Stimulated activated CD8-positive, alpha-beta memory T cell treated with anti-CD3 and anti-CD28 coated beads, Interleukin-2, amount 100 ng/mL, for 48 hours (primary cell): ENCODE measurements at regions not wholly inside any gene's neighbourhood (a gene's known extent, or its start where the extent isn't known, plus 50 kb on each side); places are given as distances from the start of the nearest gene placed in this dataset.
"Not testable (repeated sequence)": the region's sequence is repeated elsewhere in the genome, so short reads cannot be mapped to it uniquely, and the experiment has no call there.

Experiments used
- DNase-seq, 2 donors: peaks; one replicate each; pipeline ENCODE4 v3.0.0-alpha.2; 2020; ENCODE audit warnings: low read depth in 2 of 2

DNA sequence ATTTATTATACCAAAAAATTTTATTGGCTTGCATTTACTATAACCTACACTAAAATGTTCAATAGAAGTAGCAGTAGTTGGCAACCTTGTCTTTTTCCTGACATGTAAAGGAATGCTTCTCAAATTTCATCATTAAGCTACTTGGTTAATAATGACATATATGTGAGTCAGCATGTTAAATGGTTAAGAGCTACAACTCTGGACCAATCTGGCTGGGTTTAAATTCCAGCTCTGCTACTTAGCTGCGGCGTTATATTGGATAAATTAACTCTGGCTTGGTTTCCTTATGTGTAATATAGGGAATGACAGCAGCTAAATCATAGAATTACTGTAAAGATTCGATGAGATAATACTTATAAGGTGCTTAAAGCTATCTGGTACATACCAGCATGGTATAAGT is 53.7 kb upstream of the OTOGL start:
- DNase-seq, result no peak

DNA sequence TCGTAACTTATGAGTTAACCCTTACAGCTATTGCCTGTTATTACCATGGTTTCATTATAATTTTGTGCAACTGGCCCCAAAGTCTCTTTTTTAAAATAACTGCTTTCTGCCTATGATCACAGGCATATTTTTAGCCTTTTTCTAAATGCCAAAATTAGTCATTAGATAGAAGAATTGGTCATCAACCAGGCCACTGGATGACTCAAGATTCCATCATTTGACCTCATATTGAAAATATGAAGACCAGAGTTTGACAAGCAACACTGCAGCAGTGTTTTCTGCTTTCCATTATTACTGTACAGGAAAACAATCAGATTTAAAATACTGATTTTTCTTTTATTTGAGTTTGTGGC is 54.7 kb upstream of the OTOGL start:
- DNase-seq, result no peak

DNA sequence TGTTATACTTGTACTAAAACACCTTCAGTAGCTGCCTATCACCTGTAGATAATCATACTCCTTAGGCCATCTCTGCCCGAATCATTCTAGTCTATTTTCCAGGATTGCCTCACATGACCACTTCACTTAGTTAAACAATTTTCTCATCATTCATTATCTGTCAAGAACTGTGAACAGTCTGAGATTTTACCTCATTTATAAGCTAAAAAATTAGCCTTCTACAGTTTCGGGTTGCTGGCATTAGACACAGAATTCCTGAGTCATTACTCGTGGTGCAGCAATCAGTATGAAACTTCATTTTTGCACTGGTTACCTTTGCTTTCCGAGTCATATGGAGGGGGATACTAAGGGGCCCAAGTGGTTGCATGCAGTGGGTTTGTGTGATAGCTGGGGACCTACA is 57.6 kb upstream of the OTOGL start:
- DNase-seq, result no peak

DNA sequence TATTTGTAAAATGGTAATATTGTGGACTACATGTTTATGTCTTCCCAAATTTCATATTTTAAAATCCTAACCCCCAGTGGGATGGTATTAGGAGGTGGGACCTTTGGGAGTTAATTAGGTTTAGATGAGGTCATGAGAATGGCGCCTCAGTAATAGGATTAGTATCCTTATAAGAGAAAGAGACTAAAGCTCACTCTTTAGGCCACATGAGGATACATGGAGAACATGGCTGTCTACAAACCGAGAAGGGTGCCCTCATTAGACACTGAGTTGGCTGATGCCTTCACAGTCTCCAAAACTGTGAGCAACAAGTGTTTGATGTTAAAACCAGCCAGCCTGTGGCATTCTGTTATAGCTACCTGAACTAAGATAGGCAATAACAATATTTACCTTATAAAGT is 58.3 kb upstream of the OTOGL start:
- no peak for DNase-seq

DNA sequence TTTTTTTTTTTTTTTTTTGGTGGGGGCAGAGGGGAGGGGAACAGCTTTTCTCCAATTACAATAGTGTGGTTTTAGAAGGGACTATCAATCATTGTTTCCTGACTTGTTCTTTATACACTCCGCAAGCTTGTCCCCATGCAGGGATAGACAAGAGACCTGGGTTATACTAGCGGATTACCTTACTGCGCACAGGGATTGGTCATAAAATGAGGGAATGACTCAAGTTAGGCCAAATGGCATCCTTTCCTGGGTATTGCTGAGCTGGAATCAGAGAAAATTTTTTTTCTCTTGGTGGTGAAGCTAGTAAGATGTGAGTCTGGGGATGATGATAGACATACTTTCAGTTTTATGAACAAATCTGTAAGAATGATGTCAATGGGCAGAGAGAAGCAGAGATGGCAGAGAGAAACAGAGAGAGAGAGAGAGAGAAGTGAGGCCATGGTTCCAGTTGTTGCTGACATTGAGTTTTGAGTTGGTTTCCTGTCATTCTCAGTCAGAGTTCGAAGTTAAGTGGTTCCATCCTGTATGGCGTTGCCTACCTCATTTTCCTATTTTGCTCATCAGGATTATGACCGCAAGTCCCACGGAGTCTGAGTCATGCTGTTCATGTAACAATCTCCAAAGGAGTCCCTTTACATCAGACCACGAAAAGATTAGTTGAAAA is 59.1 kb upstream of the OTOGL start:
- peak in 1 of 2 donors; percentile 1 for DNase-seq

DNA sequence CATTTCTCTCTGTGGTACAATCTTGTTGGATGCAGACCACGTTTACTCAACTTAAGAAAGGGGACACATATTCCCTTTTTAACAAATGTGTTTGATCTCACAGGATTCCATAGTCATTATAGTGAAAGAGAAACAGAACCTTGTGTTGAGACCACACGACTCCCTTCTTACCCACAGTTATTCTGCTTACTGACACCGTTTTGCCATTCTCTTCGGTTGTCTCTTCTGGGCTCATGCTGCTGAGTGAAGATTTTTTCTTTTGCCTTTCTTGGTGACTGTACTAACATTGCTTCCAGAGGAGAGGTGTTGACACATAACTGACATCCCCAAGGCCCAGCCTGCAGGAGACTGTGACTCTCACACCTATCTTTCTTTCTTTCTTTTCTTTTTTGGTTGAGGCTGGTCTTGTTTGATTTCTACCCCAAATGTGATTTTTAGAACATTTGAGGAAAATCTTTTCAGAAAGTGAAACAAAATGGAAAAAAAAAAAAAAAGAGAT is 61.2 kb upstream of the OTOGL start:
- no peak for DNase-seq

DNA sequence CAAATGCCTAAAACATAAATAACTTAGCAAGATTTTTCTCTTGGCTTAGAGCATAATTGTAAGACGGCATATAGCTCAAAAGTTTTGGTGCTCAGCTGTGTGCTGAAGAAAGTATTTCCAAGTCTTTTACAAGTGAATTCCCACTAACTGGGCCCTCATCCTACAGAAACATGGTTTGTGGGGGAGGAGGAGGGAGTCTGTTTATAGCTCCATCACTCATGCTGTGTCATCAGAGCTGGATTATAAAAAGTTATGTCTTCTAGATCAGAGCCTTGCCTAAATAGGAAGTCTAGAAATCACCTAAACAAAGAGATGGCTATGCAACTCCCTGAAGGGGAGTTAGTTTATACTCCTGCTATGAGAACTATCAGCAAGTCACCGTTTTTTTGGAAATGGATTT is 65.9 kb upstream of the OTOGL start:
- no peak for DNase-seq

DNA sequence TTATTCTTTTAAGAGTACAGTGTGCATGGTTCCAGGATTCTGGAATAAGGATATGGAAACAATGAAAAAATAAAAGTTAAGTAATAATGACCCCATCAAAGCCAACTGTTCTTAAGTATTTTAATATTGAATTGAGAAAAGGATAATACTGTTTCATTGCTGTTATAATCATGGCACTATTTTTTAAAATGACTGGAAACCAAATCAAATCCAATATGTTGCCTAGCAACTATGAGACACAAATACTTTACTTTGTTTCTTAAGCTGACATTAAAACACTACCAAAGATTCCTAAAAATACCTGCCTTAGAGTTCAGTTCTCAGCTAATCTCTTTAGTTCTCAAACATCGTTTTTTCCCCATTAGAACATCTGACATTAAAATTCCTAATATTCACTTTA is 66.4 kb upstream of the OTOGL start:
- no peak for DNase-seq

DNA sequence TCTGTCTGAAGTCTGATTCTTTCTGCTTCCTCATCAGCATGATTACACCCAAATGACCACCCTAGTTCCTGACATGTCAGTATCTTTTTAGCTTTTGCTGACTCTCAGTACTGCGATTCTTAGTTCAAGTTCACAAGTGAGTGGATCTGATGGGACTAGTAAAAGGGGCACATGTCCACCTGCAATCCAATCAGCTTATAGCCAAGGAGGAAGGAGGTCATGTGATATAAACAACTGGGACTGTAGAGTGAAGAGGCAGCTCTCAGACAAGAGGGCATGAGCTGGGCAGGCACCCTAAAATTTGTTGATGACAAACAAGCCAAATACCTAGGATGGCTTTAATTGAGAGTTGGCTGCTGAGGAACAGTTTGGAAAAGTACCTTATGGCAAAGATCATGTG is 68.1 kb upstream of the OTOGL start:
- no peak for DNase-seq

DNA sequence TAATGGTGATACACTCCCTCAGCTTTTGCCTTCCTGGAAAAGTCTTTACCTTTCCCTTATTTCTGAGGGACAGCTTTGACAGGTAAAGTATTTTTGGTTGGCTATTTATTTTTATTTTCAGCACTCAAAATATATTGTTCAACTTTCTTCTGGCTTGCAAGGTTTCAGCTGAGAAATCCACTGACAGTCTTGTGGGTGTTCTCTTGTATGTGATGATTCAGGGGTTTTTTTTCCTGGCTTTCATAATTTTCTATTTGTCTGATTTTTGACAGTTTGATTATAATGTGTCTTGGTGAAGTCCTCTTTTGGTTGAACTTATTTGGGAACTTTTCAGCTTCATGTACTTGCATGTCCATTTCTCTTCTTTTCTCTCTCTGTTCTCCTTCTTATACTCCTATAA is 73.7 kb upstream of the OTOGL start:
- DNase-seq, result no peak

DNA sequence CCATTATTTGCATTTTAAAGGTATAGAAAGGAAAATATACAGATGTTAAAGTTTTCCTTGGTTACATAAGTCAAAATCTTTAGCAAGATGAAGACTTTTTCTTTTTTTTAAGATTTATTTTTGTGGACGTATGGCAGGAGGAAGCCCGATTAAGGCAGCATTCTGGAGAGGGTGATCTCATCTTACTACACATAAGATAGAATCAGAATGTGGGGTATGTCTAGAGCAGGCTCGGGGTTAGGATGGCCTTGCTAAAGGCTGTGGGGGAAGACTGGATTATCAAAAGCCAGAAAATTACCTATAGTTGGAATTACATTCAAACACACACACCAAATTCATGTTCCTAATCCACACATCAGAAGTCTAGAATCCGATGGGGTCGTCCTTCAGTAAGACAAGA is 79.6 kb upstream of the OTOGL start:
- DNase-seq, result no peak

DNA sequence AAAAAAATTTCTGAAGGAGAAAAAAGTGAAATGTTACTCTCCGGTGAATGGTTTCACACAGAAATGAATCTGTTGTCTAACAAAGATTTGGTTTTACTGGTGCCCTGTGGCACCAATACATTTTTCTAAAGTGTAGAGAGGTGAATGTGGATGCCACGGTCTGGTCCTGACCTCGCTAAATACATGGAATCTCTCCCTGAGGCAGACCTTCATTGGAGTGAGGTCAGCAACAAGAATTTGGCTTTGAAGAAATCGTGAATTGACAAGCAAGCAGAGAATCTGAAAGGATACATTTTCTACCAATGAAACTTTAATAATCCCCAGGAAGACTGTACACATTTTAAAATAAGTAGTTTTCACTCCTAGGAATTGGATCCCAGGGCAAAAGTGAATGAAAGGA is 81.2 kb upstream of the OTOGL start:
- DNase-seq, result no peak

DNA sequence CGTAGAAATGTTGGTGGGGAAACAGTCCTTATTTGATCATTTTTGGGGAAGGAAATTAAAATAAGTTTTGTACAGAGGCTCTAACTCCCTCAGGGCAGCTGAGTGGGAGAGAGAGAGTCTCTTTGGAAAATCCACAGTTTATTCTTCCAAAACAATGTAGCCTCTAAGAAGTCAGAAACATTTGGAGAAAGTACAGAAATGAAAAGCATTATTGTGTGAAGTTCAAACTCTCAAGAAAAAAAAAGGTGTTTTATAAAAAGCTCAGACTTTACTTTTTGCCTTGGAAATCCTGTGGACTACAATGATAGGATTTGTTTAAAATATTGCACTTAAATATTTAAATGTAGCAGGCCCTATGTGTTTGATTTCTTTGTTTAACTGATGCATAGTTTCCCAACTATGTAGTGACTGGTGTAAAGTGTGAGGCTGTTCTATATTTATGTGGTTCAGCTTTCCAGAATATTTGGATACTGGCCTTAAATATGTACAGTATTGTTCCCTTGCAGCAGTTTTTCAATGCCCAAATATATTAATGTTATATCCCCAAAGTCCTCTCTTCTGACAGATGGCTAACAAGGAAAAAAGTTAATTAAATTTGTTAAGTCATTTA is 82.0 kb upstream of the OTOGL start:
- no peak for DNase-seq

DNA sequence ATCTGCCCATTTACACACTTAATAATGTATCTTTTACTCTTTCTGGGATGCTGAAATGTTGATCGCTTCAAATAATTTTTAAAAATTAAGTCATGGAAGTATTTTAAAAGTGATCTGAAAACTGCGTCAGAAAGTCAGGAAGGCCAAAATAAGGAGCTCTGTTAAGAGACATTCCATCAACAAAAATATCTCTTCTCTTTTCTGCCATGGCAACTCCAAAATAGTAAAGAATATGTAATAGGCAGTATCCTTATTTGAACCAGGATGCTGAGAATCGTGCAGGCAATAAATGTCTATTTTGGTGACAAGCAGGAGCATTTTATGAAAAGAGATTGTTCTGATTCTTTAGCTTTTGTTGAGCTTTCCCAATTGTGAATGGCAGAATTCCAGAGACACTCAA is 81.8 kb upstream of the PPP1R12A start:
- no peak for DNase-seq

DNA sequence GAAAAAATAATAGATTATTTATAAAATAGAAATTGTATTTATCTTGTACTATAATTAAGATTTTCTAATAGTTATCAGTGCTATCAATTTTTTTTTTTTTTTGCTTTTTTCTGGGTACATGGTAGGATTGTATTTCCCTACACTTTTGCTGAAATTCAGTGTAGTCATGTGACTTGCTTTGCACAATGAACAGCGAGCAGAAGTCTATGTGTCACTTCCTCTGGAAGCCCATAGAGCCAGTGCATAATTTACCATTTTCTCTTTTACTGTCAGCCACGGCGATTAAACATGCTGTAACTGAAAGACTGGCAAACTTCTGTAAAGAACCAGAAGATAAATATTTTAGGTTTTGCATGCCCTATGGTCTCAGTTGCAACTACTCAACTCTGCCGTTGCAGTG is 80.8 kb upstream of the PPP1R12A start:
- no peak for DNase-seq

DNA sequence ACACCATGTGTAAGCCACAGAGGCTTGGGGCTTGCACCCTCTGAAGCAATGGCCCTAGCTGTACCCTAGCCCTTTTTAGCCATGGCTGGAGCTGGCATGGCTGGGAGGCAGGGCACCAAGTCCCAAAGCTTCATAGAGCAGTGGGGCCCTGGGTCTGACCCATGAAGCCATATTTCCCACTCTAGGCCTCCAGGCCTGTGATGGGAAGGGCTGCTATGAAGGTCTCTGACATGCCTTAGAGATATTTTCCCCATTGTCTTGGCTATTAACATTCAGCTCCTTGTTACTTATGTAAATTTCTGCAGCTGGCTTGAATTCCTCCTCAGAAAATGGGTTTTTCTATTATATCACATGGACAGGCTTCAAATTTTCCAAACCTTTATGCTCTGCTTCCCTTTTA is 68.8 kb upstream of the PPP1R12A start:
- DNase-seq, result not testable (repeated sequence)

DNA sequence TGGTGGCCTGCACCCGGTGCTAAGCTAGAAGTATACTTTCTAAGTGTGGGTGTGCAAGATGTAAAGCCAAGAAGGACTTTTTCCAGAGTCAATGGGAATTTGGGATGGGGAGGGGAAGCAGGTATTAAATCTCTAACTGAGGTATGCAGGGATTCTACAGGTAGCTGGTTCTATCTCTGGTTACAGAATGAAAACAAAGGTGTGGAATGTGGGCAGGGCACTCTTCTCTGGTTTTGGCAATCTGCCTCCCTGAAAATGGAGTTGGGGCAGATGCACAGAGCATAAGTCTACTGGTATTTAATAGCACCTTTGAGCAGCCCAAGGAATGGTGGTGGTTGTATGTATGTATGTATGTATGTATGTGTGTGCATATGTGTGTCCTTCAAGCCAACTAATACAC is 66.7 kb upstream of the PPP1R12A start:
- DNase-seq, result no peak

DNA sequence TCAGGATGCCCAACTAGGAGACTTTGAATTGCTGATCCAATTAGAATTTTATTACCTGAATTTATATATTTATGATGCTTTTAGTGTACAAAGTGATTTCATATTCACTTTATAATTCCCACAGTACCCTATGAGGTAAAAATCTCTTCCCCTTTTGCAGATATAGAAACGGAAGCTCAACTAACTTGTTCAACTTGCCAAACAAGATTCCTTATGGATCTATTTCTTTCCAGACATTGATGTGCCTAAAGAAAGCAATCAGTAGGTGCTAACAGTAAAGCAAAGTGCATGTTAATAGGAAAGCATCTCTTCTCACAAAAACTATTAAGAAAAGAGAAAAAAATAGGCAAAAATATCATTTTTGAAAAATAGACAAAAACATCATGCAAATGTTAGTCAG is 65.9 kb upstream of the PPP1R12A start:
- DNase-seq, result no peak

DNA sequence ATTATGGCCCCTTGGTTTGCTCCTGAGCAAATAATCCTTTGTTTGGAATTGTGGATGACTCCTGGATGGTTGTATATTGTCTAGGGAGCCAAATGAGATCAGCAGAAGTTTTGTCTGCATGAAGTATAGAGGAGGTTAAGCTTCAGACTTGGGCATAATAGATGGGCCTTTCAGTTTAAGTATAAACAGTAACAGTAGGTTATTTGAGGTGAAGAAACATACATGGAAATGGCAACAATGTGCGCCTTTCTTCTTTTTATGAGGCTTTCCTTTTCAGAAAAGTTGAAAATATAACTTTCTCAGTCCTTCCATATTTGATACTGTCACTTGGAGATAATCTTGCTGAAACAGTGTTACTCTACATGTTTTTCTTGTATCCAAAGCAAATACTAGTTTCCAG is 63.7 kb upstream of the PPP1R12A start:
- DNase-seq, result no peak

DNA sequence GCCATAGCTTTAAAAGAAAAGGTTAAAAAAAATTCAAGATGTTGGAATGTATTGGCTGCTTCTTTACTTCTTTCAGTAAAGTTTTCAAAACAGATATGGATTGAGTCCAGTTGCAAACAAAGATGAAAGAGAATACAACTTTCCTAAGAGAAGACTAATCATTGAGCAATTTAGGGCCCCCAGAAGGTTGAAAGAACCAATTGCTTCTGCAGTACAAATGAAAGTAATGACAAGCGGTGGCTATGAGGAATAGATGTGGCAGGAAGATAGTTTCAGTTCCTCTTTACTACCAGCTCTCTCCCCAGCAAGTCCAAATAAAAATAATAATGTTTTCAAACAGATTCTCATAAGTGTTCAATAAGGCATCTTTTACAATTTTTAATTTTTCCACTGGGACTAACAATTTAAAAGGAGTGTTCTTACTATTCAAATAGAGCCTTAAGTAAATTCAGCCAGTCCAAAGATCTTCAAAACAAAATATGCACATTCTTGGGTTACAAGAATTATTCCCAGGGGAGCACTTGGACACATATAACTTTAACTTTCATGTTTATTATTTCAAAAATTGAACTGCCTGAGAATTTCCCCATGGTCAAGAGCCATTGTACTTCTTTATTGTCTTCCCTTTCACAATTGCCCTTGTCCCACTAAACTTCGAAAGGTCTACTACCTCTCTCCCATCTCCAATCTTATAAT is 62.3 kb upstream of the PPP1R12A start:
- no peak for DNase-seq

DNA sequence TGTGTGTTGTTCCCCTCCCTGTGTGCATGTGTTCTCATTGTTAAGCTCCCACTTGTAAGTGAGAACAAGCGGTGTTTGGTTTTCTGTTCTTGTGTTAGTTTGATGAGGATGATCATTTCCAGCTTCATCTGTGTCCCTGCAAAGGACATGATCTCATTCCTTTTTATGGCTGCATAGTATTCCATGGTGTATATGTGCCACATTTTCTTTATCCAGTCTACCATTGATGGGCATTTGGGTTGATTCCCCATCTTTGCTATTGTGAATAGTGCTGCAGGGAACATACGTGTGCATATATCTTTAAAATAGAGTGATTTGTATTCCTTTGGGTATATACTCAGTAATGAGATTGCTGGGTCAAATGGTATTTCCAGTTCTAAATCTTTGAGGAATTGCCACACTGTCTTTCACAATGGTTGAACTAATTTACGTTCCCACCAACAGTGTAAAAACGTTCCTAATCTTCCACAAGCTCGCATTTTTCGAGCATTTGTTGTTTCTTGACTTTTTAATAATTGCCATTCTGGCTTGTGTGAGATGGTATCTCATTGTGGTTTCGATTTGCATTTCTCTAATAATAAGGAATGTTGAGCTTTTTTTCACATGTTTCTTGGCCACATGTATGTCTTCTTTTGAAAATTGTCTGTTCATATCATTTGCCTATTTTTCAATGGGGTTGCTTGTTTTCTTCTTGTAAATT is 60.6 kb upstream of the PPP1R12A start:
- not testable (repeated sequence) for DNase-seq

DNA sequence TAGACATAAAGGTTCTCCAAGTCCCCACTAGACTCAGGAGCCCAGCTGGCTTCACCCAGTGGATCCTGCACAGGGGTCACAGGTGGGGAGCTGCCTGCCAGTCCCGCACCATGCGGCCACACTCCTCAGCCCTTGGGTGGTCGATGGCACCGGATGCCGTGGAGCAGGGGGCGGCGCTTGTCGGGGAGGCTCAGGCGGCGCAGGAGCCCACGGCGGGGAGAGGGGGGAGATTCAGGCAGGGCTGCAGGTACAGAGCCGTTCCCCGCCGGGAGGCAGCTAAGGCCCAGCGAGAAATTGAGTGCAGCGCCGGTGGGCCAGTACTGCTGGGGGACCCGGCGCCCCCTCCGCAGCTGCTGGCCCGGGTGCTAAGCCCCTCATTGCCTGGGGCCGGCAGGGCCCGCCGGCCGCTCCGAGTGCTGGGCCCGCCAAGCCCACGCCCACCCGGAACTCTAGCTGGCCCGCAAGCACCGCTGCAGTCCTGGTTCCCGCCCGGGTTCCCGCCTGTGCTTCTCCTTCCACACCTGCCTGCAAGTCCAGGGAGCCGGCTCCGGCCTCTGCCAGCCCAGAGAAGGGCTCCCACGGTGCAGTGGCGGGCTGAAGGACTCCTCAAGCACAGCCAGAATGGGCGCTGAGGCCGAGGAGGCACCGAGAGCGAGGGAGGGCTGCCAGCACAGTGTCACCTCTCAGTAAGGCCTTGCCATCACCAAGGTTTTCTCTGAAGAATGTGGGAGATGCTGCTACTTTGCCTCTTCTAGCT is 58.4 kb upstream of the PPP1R12A start:
- no peak for DNase-seq
